GM12878 (cell line): ENCODE measurements at regions not wholly inside any gene's neighbourhood (a gene's known extent, or its start where the extent isn't known, plus 50 kb on each side); places are given as distances from the start of the nearest gene placed in this dataset.

Source experiments
- ATAC-seq: fragments of 200-7000 bp; cut with Tn5 transposase; 3 replicates; pipeline ENCODE4 v1.9.1; 2020; ENCODE audit warnings: mild to moderate bottlenecking, moderate library complexity
- BruUV-seq: library from RNA; stranded (reverse); fragments of 400-500 nt; replicated peaks from 2 replicates; lab custom pipeline; 2021; lab: Mats Ljungman, UMichigan
- CTCF ChIA-PET: fragments of 300-600 bp; sonication (Branson Sonifier 250); formaldehyde crosslinking; extraction: SDS; loops from one replicate; lab custom pipeline; 2021; ENCODE audit warnings: inconsistent platforms; lab: Yijun Ruan, JAX
- POLR2A ChIA-PET: fragments of 350-600 bp; formaldehyde crosslinking; extraction: SDS; loops from one replicate; lab custom pipeline; 2021; ENCODE audit warnings: inconsistent platforms; lab: Charles Lee
- RAD21 ChIA-PET: fragments of 300-600 bp; sonication (Branson Sonifier 250); formaldehyde crosslinking; loops from one replicate; lab custom pipeline; 2023; ENCODE audit warnings: antibody characterized with exemption; ENCODE audit not compliant: unreplicated experiment; lab: Charles Lee
- SMC1A ChIA-PET: fragments of 300-600 bp; sonication (Branson Sonifier 250); formaldehyde crosslinking; loops from one replicate; lab custom pipeline; 2023; ENCODE audit not compliant: unreplicated experiment, uncharacterized antibody; lab: Charles Lee
- DNase-seq: peaks from one replicate; pipeline ENCODE4 v3.0.0-alpha.2; 2011; ENCODE audit warnings: low read depth, low spot score
- FAIRE-seq: peaks from 3 replicates; lab custom pipeline; 2011; peaks lifted over from hg19 to GRCh38; lab: Jason Lieb, UNC
- H2AFZ ChIP-seq: 2 replicates; pipeline ENCODE4 v1.6.0; 2011; ENCODE audit warnings: low read depth, low read length, control low read depth; ENCODE audit not compliant: control insufficient read depth
- H3K27ac ChIP-seq: 2 replicates; pipeline ENCODE4 v1.5.1; 2011; ENCODE audit warnings: control low read depth; ENCODE audit not compliant: control insufficient read depth, insufficient read depth
- H3K27me3 ChIP-seq, 2 experiments: replicated peaks in 1 of 2; 2 replicates each; pipeline versions ENCODE4 v1.6.0 to v1.6.1; 2011; ENCODE audit warnings: low read length in 1 of 2; ENCODE audit not compliant: control insufficient read depth in 2 of 2, insufficient read depth in 2 of 2
- H3K36me3 ChIP-seq, 2 experiments: 2 replicates each; pipeline ENCODE4 v1.5.1; 2011; ENCODE audit warnings: low read length in 1 of 2; ENCODE audit not compliant: control insufficient read depth in 2 of 2, insufficient read depth in 2 of 2
- H3K4me1 ChIP-seq: 2 replicates; pipeline ENCODE4 v1.6.1; 2011; ENCODE audit warnings: mild to moderate bottlenecking, low read length, moderate library complexity, mixed read lengths; ENCODE audit not compliant: control insufficient read depth, insufficient read depth
- H3K4me2 ChIP-seq: 2 replicates; pipeline ENCODE4 v1.6.0; 2011; ENCODE audit warnings: control low read depth; ENCODE audit not compliant: control insufficient read depth, insufficient read depth
- H3K4me3 ChIP-seq: fragments of 200-600 bp; sonication (generic); 2 replicates; pipeline ENCODE4 v1.5.1; 2016
- H3K79me2 ChIP-seq: 2 replicates; pipeline ENCODE4 v1.6.0; 2011; ENCODE audit warnings: low read length; ENCODE audit not compliant: control insufficient read depth, insufficient read depth
- H3K9ac ChIP-seq: 2 replicates; pipeline ENCODE4 v1.8.0; 2011; ENCODE audit warnings: low read length, control low read depth, mixed read lengths; ENCODE audit not compliant: control insufficient read depth, insufficient read depth
- H3K9me3 ChIP-seq: replicated peaks from 3 replicates; pipeline ENCODE4 v1.5.1; 2011; ENCODE audit warnings: mild to moderate bottlenecking, low read length; ENCODE audit not compliant: control insufficient read depth, insufficient read depth
- H4K20me1 ChIP-seq: 2 replicates; pipeline ENCODE4 v1.6.0; 2011; ENCODE audit not compliant: control insufficient read depth, insufficient read depth
- CHD2 ChIP-seq: IDR thresholded peaks from 2 replicates; pipeline ENCODE4 v1.6.1; 2011; ENCODE audit warnings: low read depth, low read length, improper control_type of control experiment, borderline replicate concordance
- CREM ChIP-seq: IDR thresholded peaks from 2 replicates; pipeline ENCODE4 v1.6.1; 2014; ENCODE audit warnings: antibody characterized with exemption, low read depth
- EP300 ChIP-seq, 2 experiments: fragments of 150-350 bp in 1 of 2; IDR thresholded peaks; 2 replicates each; pipeline ENCODE4 v1.6.1; 2011 to 2012; ENCODE audit warnings: low read depth in 2 of 2, low read length in 2 of 2, borderline replicate concordance in 1 of 2, improper control_type of control experiment in 1 of 2, inconsistent platforms in 1 of 2; ENCODE audit not compliant: control insufficient read depth in 1 of 2
- GATAD2B ChIP-seq: fragments of 450-650 bp; conservative IDR thresholded peaks from 2 replicates; pipeline ENCODE4 v1.6.1; 2017; ENCODE audit warnings: low read depth, mild to moderate bottlenecking, moderate library complexity
- HDAC6 ChIP-seq: fragments of 200-600 bp; sonication (generic); IDR thresholded peaks from one replicate; pipeline ENCODE4 v1.8.0; 2017; ENCODE audit warnings: antibody characterized with exemption; ENCODE audit not compliant: unreplicated experiment
- HDGF ChIP-seq: fragments of 450-650 bp; IDR thresholded peaks from 2 replicates; pipeline ENCODE4 v1.6.1; 2016; ENCODE audit warnings: antibody characterized with exemption
- IRF4 ChIP-seq: IDR thresholded peaks from 2 replicates; pipeline ENCODE4 v1.6.1; 2011; ENCODE audit warnings: low read depth, low read length
- JUNB ChIP-seq: IDR thresholded peaks from 2 replicates; pipeline ENCODE4 v1.6.1; 2016; ENCODE audit warnings: antibody characterized with exemption, mild to moderate bottlenecking
- MEF2A ChIP-seq: IDR thresholded peaks from 2 replicates; pipeline ENCODE4 v1.6.1; 2011; ENCODE audit warnings: low read depth, mild to moderate bottlenecking, low read length, moderate library complexity; ENCODE audit not compliant: insufficient read depth
- PAX5 ChIP-seq: IDR thresholded peaks from 2 replicates; pipeline ENCODE4 v1.6.1; 2011; ENCODE audit warnings: low read depth, low read length, borderline replicate concordance
- PBX3 ChIP-seq: IDR thresholded peaks from 2 replicates; pipeline ENCODE4 v1.6.1; 2011; ENCODE audit warnings: mild to moderate bottlenecking, low read depth, low read length, moderate library complexity; ENCODE audit not compliant: insufficient replicate concordance
- ZBED1 ChIP-seq: IDR thresholded peaks from 2 replicates; pipeline ENCODE4 v1.6.1; 2016; ENCODE audit warnings: borderline replicate concordance
- ZBTB4 ChIP-seq: fragments of 450-650 bp; formaldehyde crosslinking; IDR thresholded peaks from 2 replicates; pipeline ENCODE4 v1.4.0; 2022; ENCODE audit warnings: mild to moderate bottlenecking, moderate library complexity
- ZNF384 ChIP-seq: IDR thresholded peaks from 2 replicates; pipeline ENCODE4 v1.6.1; 2012; ENCODE audit warnings: low read depth, mild to moderate bottlenecking, low read length, improper control_type of control experiment, borderline replicate concordance
- ZZZ3 ChIP-seq: IDR thresholded peaks from 2 replicates; pipeline ENCODE4 v1.6.1; 2011; ENCODE audit warnings: low read depth; ENCODE audit not compliant: control insufficient read depth, insufficient read length
- WGBS: methylation state at CpG from one replicate; pipeline ENCODE4 v1.1.6; 2016; ENCODE audit warnings: low lambda C conversion rate; ENCODE audit not compliant: insufficient replicate concordance, insufficient coverage; ENCODE audit errors: missing lambda C conversion rate; 5-methylcytosine and 5-hydroxymethylcytosine counted together
- in situ Hi-C: fragments of 300-500 bp; cut with MboI; formaldehyde crosslinking; loops from 9 replicates; pipeline ENCODE4 v1.14.3; 2018; ENCODE audit warnings: mixed read lengths
- intact Hi-C: fragments of 100-400 bp; cut with micrococcal nuclease; formaldehyde crosslinking; loops from one replicate; pipeline ENCODE4 v1.14.2; 2022; ENCODE audit not compliant: unreplicated experiment
- TF ChIP-seq, protein P1 (sequence below): IDR thresholded peaks from 2 replicates; pipeline ENCODE4 v1.6.1; 2011; ENCODE audit warnings: low read depth, mild to moderate bottlenecking, low read length, moderate library complexity, borderline replicate concordance; ENCODE audit errors: extremely low read depth
- TF ChIP-seq, protein P2 (sequence below): fragments of 450-650 bp; IDR thresholded peaks from 2 replicates; pipeline ENCODE4 v1.6.1; 2017; ENCODE audit warnings: mild to moderate bottlenecking, low read depth, inconsistent platforms; ENCODE audit not compliant: poor library complexity, severe bottlenecking

DNA sequence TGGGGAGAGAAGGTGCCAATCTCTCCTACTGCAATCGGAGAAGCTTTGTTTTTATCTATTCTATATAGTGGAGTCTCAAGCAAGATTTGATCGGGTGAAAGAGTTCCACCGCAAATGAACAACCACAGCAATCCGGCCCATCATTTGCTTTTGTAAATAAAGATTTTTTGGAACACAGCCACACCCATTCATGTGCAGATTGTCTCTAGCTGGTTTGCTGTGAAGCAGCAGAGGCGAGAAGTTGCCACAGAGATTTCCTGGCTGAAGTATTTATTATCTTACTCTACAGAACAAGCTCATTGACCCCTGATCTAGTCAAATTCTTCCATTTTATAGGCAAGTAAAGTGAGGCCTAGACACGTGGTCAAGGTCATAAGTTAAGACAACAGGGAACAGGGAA, 195.5 kb upstream of the TNRC6C start:
- H3K4me1 ChIP-seq: no peaks in the 10 kb centered on the region
- SMC1A ChIA-PET: no interaction called here
- intact Hi-C loops (no loop called here), in situ Hi-C loops (no loop called here)
- FAIRE-seq: no peak
- H3K9me3 ChIP-seq: no peaks in the 10 kb centered on the region; the same call in 2 of the 3 replicates
- no TSS peak for BruUV-seq
- RAD21 ChIA-PET: interaction anchor here (0.8 kb wide), 1 partner anchor 250 kb away, joined by 4 read pairs; no protein-coding TSS in a partner anchor
- no peaks in the 10 kb centered on the region for H3K79me2 ChIP-seq
- no peak overlapping the region for H3K9ac ChIP-seq
- POLR2A ChIA-PET: no interaction called here
- H3K36me3 ChIP-seq: no peaks in the 10 kb centered on the region
- no peak for ATAC-seq
- no peak for DNase-seq
- H3K4me2 ChIP-seq: no peak overlapping the region
- CTCF ChIA-PET: no interaction called here
- no peaks in the 10 kb centered on the region; a peak in 1 of 4 replicates for H3K27me3 ChIP-seq
- WGBS: 44% methylated on average over 6 of the region's 6 CpGs
- H3K27ac ChIP-seq: no peak overlapping the region
- no peak overlapping the region for H2AFZ ChIP-seq
- no peaks in the 10 kb centered on the region for H4K20me1 ChIP-seq
- no peak overlapping the region for H3K4me3 ChIP-seq
- TF ChIP-seq HDAC6 (no peak), EP300 (IDR thresholded peaks at IDR 0.05; ENCODE audit: borderline replicate concordance in 1 of 2, control insufficient read depth in 1 of 2, low read depth in 2 of 2, low read length in 2 of 2) (no peak), PBX3 (no peak), PAX5 (no peak), ZBTB4 (CRISPR knock-in tag) (no peak), CHD2 (no peak), JUNB (no peak), ZNF384 (no peak), CREM (no peak), IRF4 (no peak), ZZZ3 (no peak), ZBED1 (no peak), HDGF (no peak), GATAD2B (no peak), MEF2A (no peak)
- TF ChIP-seq, protein P1, sequence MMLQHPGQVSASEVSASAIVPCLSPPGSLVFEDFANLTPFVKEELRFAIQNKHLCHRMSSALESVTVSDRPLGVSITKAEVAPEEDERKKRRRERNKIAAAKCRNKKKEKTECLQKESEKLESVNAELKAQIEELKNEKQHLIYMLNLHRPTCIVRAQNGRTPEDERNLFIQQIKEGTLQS: no peak
- TF ChIP-seq, protein P2, sequence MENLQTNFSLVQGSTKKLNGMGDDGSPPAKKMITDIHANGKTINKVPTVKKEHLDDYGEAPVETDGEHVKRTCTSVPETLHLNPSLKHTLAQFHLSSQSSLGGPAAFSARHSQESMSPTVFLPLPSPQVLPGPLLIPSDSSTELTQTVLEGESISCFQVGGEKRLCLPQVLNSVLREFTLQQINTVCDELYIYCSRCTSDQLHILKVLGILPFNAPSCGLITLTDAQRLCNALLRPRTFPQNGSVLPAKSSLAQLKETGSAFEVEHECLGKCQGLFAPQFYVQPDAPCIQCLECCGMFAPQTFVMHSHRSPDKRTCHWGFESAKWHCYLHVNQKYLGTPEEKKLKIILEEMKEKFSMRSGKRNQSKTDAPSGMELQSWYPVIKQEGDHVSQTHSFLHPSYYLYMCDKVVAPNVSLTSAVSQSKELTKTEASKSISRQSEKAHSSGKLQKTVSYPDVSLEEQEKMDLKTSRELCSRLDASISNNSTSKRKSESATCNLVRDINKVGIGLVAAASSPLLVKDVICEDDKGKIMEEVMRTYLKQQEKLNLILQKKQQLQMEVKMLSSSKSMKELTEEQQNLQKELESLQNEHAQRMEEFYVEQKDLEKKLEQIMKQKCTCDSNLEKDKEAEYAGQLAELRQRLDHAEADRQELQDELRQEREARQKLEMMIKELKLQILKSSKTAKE: no peak
